Uterus (tissue), 2 donors: ENCODE measurements at regions not wholly inside any gene's neighbourhood (a gene's known extent, or its start where the extent isn't known, plus 50 kb on each side); places are given as distances from the start of the nearest gene placed in this dataset.

ENCODE experiments used
- CTCF ChIP-seq, 4 experiments: fragments of 200-600 bp in 2 of 4; fragments of 450-650 bp in 2 of 4; sonication (generic) in 2 of 4; IDR thresholded peaks; one replicate each; pipeline ENCODE4 v1.5.1; 2016 to 2019; ENCODE audit warnings: antibody characterized with exemption in 4 of 4, mild to moderate bottlenecking in 2 of 4, moderate library complexity in 1 of 4
- POLR2A ChIP-seq, 2 donors: fragments of 450-650 bp; IDR thresholded peaks; one replicate each; pipeline ENCODE4 v1.6.1; 2016; ENCODE audit warnings: antibody characterized with exemption in 2 of 2, mild to moderate bottlenecking in 1 of 2, moderate library complexity in 1 of 2

GRCh38 chr18:1037776-1038175, 133.1 kb downstream of the ADCYAP1 start:
- TF ChIP-seq CTCF (IDR thresholded peaks at IDR 0.05) (no peak), POLR2A (IDR thresholded peaks at IDR 0.05) (no peak)
